Lower leg skin (tissue), 3 donors: ENCODE measurements at regions not wholly inside any gene's neighbourhood (a gene's known extent, or its start where the extent isn't known, plus 50 kb on each side); places are given as distances from the start of the nearest gene placed in this dataset.

Experiments
- POLR2A ChIP-seq, 2 donors: fragments of 450-650 bp; IDR thresholded peaks; one replicate each; pipeline ENCODE4 v1.6.1; 2016 to 2017; ENCODE audit warnings: antibody characterized with exemption in 2 of 2, mild to moderate bottlenecking in 1 of 2, moderate library complexity in 1 of 2
- TF ChIP-seq, protein P1 (sequence below), 3 donors: fragments of 450-650 bp; IDR thresholded peaks; one replicate each; pipeline ENCODE4 v1.5.1; 2016; ENCODE audit warnings: antibody characterized with exemption in 3 of 3, mild to moderate bottlenecking in 3 of 3, moderate library complexity in 2 of 3

GRCh38 chr7:117950601-117951260 is 77.5 kb upstream of the CTTNBP2 start:
- no peak for TF ChIP-seq POLR2A (IDR thresholded peaks at IDR 0.05)
- TF ChIP-seq, protein P1, sequence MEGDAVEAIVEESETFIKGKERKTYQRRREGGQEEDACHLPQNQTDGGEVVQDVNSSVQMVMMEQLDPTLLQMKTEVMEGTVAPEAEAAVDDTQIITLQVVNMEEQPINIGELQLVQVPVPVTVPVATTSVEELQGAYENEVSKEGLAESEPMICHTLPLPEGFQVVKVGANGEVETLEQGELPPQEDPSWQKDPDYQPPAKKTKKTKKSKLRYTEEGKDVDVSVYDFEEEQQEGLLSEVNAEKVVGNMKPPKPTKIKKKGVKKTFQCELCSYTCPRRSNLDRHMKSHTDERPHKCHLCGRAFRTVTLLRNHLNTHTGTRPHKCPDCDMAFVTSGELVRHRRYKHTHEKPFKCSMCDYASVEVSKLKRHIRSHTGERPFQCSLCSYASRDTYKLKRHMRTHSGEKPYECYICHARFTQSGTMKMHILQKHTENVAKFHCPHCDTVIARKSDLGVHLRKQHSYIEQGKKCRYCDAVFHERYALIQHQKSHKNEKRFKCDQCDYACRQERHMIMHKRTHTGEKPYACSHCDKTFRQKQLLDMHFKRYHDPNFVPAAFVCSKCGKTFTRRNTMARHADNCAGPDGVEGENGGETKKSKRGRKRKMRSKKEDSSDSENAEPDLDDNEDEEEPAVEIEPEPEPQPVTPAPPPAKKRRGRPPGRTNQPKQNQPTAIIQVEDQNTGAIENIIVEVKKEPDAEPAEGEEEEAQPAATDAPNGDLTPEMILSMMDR (IDR thresholded peaks at IDR 0.05): no peak
